ENCODE measurements at regions not wholly inside any gene's neighbourhood (a gene's known extent, or its start where the extent isn't known, plus 50 kb on each side); places are given as distances from the start of the nearest gene placed in this dataset.

- no peak for DNase-seq (ENCODE audit: low read depth)
- H3K4me3 ChIP-seq (ENCODE audit: low read depth, low read length): no peak overlapping the region
- TF ChIP-seq, protein P1, sequence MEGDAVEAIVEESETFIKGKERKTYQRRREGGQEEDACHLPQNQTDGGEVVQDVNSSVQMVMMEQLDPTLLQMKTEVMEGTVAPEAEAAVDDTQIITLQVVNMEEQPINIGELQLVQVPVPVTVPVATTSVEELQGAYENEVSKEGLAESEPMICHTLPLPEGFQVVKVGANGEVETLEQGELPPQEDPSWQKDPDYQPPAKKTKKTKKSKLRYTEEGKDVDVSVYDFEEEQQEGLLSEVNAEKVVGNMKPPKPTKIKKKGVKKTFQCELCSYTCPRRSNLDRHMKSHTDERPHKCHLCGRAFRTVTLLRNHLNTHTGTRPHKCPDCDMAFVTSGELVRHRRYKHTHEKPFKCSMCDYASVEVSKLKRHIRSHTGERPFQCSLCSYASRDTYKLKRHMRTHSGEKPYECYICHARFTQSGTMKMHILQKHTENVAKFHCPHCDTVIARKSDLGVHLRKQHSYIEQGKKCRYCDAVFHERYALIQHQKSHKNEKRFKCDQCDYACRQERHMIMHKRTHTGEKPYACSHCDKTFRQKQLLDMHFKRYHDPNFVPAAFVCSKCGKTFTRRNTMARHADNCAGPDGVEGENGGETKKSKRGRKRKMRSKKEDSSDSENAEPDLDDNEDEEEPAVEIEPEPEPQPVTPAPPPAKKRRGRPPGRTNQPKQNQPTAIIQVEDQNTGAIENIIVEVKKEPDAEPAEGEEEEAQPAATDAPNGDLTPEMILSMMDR (IDR thresholded peaks at IDR 0.05; ENCODE audit: low read depth, low read length, missing control alignments): no peak
- in situ Hi-C loops (cut with HindIII; ENCODE audit: low sequenced_read_pairs): no loop called here
These were observed 255.3 kb downstream of the CD83 start for GRCh38 chr6:14372734-14373489.

DNA sequence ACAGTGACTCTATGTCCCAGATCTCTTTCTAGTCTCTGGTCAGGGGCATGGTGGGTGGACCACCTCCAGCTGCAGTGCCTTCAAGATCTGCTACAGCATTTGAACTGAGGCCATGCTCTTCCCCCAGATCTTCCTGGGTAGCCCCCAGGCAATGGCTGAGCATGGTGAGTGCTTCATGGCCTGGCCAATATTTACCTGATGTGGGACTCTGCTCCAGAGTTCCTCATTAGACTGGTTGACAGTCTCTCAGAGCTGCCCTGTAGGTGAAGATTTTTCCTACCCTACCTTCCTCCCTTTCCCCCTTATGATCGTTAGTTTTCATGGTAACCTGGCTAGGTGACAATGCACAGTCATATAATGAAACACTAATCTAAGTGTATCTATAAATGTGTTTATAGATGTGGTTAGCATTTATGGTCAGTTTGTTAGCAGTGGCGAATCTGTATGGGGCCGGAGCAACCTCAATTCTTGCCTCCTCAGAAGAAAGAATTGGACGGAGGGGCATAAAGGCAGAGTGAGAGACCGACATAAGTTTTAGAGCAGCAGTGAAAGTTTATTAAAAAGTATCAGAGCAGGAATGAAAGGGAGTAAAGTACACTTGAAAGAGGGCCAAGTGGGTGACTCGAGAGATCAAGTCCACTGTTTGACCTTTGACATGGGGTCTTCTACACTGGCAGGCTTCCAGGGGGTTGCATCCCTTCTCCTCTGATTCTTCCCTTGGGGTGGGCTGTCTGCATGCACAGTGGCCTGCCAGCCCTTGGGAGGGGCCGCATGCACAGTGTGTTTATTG is 256.3 kb downstream of the CD83 start:
- H3K4me3 ChIP-seq (ENCODE audit: low read depth, low read length): no peak overlapping the region
- TF ChIP-seq, protein P1 (IDR thresholded peaks at IDR 0.05; ENCODE audit: low read depth, low read length, missing control alignments): no peak
- in situ Hi-C loops (cut with HindIII; ENCODE audit: low sequenced_read_pairs): no loop called here
- DNase-seq (ENCODE audit: low read depth): no peak

DNA sequence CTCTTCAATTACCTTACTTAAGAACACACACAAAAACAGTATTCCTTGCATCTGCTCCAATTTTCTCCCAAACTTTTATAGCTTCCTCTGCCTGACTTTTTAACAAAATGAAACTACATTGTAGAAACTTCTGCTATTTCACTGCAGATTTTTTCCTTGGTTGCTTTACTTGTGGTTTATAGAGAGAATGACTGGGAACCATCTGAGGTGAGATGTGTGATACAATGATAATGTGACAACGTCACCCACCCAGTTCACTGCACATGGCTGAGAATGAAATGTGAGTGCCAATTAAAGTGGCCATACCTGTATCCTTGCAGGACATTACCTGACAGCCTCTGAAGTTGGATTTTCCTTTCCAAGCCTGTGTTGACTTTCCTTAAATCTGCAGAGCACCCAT is 258.4 kb downstream of the CD83 start:
- DNase-seq (ENCODE audit: low read depth): no peak
- TF ChIP-seq, protein P1 (IDR thresholded peaks at IDR 0.05; ENCODE audit: low read depth, low read length, missing control alignments): no peak
- in situ Hi-C loops (cut with HindIII; ENCODE audit: low sequenced_read_pairs): no loop called here
- H3K4me3 ChIP-seq (ENCODE audit: low read depth, low read length): no peak overlapping the region

GRCh38 chr6:14379568-14379967 is 262.0 kb downstream of the CD83 start:
- TF ChIP-seq, protein P1 (IDR thresholded peaks at IDR 0.05; ENCODE audit: low read depth, low read length, missing control alignments): no peak
- DNase-seq (ENCODE audit: low read depth): no peak
- in situ Hi-C loops (cut with HindIII; ENCODE audit: low sequenced_read_pairs): no loop called here
- H3K4me3 ChIP-seq (ENCODE audit: low read depth, low read length): no peak overlapping the region

GRCh38 chr6:14380086-14380820 is 262.7 kb downstream of the CD83 start:
- in situ Hi-C loops (cut with HindIII; ENCODE audit: low sequenced_read_pairs): no loop called here
- no peak for DNase-seq (ENCODE audit: low read depth)
- TF ChIP-seq, protein P1 (IDR thresholded peaks at IDR 0.05; ENCODE audit: low read depth, low read length, missing control alignments): no peak
- no peak overlapping the region for H3K4me3 ChIP-seq (ENCODE audit: low read depth, low read length)

All from astrocyte of the cerebellum (primary cell).